Naive B cell (primary cell): ENCODE measurements at regions not wholly inside any gene's neighbourhood (a gene's known extent, or its start where the extent isn't known, plus 50 kb on each side); places are given as distances from the start of the nearest gene placed in this dataset.
A peak's percentile ranks its signal among the peaks of the same experiment; 100 is the strongest.
"Not testable (repeated sequence)": the region's sequence is repeated elsewhere in the genome, so short reads cannot be mapped to it uniquely, and the experiment has no call there.

Experiments used
- ATAC-seq, 2 donors: fragments of 150-1000 bp; cut with Tn5 transposase; 2 replicates each; pipeline ENCODE4 v1.10.0; 2021; ENCODE audit warnings: low read depth in 2 of 2, mild to moderate bottlenecking in 2 of 2, moderate library complexity in 2 of 2
- DNase-seq: peaks from one replicate; pipeline ENCODE4 v3.0.0; 2022
- H3K27ac Mint-ChIP-seq, 6 donors: one replicate each; pipeline ENCODE4 v1.8.0; 2020 to 2022; ENCODE audit warnings: mild to moderate bottlenecking in 6 of 6, mixed read lengths in 6 of 6, moderate library complexity in 5 of 6, inconsistent platforms in 2 of 6
- H3K27me3 Mint-ChIP-seq, 3 donors: one replicate each; pipeline ENCODE4 v1.8.0; 2021 to 2022; ENCODE audit warnings: mixed read lengths in 3 of 3, mild to moderate bottlenecking in 1 of 3
- H3K36me3 Mint-ChIP-seq, 2 donors: one replicate each; pipeline ENCODE4 v1.8.0; 2020 to 2022; ENCODE audit warnings: mixed read lengths in 2 of 2, inconsistent platforms in 1 of 2, mild to moderate bottlenecking in 1 of 2
- H3K4me1 Mint-ChIP-seq, 3 donors: one replicate each; pipeline ENCODE4 v1.8.0; 2020 to 2022; ENCODE audit warnings: mixed read lengths in 3 of 3, inconsistent platforms in 1 of 3, mild to moderate bottlenecking in 1 of 3, moderate library complexity in 1 of 3
- H3K4me3 Mint-ChIP-seq, 8 donors: one replicate each; pipeline ENCODE4 v1.8.0; 2020 to 2022; ENCODE audit warnings: mild to moderate bottlenecking in 8 of 8, mixed read lengths in 8 of 8, moderate library complexity in 8 of 8, inconsistent platforms in 2 of 8
- H3K9me3 Mint-ChIP-seq, 7 donors: one replicate each; pipeline ENCODE4 v1.8.0; 2020 to 2022; ENCODE audit warnings: mixed read lengths in 7 of 7, mild to moderate bottlenecking in 5 of 7, inconsistent platforms in 2 of 7, moderate library complexity in 1 of 7

- not testable (repeated sequence) for H3K36me3 Mint-ChIP-seq
Observed at GRCh38 chr18:14393563-14394103, 149.8 kb downstream of the POTEC start.

GRCh38 chr18:14392604-14393003 is 150.8 kb downstream of the POTEC start:
- not testable (repeated sequence) for H3K4me3 Mint-ChIP-seq, DNase-seq, H3K9me3 Mint-ChIP-seq, ATAC-seq, H3K4me1 Mint-ChIP-seq, H3K36me3 Mint-ChIP-seq, H3K27ac Mint-ChIP-seq
- peaks cover 0 to 15% (median 0%) of the 10 kb centered on the region in 3 donors for H3K27me3 Mint-ChIP-seq

More at GRCh38 chr18:14393563-14394103, 149.8 kb downstream of the POTEC start:
- H3K4me1 Mint-ChIP-seq, H3K9me3 Mint-ChIP-seq, H3K27ac Mint-ChIP-seq, DNase-seq, H3K4me3 Mint-ChIP-seq, ATAC-seq: not testable (repeated sequence)
- H3K27me3 Mint-ChIP-seq = peaks cover 0 to 21% (median under 1%) of the 10 kb centered on the region in 3 donors

GRCh38 chr18:14384961-14385360 is 158.4 kb downstream of the POTEC start:
- H3K4me3 Mint-ChIP-seq, H3K9me3 Mint-ChIP-seq, H3K36me3 Mint-ChIP-seq, DNase-seq, H3K4me1 Mint-ChIP-seq, H3K27ac Mint-ChIP-seq, ATAC-seq, H3K27me3 Mint-ChIP-seq: not testable (repeated sequence)

DNA sequence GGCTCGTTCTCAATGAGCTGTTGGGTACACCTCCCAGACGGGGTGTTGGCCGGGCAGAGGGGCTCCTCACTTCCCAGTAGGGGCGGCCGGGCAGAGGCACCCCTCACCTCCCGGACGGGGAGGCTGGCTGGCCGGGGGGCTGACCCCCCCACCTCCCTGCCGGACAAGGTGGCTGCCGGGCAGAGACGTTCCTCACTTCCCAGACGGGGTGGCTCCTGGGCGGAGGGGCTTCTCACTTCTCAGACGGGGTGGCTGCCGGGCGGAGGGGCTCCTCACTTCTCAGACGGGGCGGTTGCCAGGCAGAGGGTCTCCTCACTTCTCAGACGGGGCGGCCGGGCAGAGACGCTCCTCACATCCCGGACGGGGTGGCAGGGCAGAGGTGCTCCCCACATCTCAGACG is 160.7 kb downstream of the POTEC start:
- H3K36me3 Mint-ChIP-seq, H3K9me3 Mint-ChIP-seq, H3K4me3 Mint-ChIP-seq, DNase-seq, H3K4me1 Mint-ChIP-seq, ATAC-seq, H3K27me3 Mint-ChIP-seq, H3K27ac Mint-ChIP-seq: not testable (repeated sequence)

DNA sequence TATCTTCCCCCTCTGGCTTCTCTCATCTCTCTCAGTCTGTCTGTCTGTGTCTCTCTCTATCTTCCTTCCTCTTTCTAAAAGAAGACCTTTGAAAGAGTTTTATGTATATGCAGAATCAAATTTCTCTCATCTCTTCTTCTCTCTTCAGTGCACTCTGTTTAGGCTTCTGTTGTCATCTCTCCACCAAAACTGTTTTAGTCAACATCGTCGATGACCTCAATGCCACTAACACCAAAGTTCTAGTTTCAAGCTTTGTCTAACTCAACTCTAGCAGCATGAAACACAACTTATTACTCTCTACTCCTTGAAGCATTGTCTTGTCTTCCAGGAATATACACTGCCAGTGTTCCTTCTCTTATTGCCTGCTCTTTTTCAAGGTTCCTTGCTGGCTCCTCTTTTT is 163.9 kb downstream of the POTEC start:
- DNase-seq, H3K27ac Mint-ChIP-seq, ATAC-seq, H3K27me3 Mint-ChIP-seq, H3K36me3 Mint-ChIP-seq, H3K4me1 Mint-ChIP-seq, H3K4me3 Mint-ChIP-seq, H3K9me3 Mint-ChIP-seq: not testable (repeated sequence)

DNA sequence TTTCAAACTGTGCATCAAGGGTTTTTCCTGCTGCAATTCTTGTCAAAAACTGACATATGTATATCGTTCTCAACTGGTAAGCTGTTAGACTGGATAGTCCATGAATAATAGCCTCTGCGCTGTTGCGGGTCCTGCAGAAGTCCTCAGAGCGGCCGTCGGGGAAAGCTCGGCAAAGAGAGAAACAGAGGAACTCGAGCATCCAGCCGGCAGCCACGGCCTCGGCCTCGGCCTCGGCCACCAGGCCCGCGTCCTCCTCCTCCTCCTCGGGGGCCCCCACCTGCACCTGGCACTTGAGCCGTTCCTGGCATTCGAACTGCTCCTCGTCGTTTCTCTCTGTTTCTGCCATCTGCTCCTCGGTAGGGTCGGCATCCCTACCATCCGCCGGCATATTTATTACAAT is 165.0 kb downstream of the POTEC start:
- not testable (repeated sequence) for H3K27ac Mint-ChIP-seq, ATAC-seq, H3K4me1 Mint-ChIP-seq, DNase-seq, H3K36me3 Mint-ChIP-seq, H3K4me3 Mint-ChIP-seq, H3K9me3 Mint-ChIP-seq, H3K27me3 Mint-ChIP-seq

DNA sequence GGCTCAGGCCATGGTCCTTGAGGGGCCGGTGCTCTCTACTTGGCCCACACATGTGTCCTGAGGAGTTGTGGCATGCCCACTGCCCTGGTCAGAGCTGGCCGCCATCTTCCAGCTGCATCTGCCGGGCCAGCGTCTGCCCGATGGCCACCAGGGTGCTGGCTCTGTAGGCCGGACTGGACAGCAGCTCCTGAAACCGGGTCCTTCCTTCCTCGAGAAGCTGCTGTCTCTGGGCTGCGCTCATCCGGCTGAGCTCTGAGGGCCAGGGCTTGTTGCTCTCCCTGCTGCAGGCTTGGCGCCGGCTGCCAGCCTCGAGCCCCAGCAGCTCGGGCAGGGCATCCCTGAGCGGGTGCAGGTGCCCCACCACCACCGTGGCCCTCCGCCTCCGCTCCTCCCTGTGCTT is 182.1 kb downstream of the POTEC start:
- DNase-seq, H3K27me3 Mint-ChIP-seq, ATAC-seq, H3K9me3 Mint-ChIP-seq, H3K27ac Mint-ChIP-seq, H3K4me1 Mint-ChIP-seq, H3K36me3 Mint-ChIP-seq, H3K4me3 Mint-ChIP-seq: not testable (repeated sequence)

DNA sequence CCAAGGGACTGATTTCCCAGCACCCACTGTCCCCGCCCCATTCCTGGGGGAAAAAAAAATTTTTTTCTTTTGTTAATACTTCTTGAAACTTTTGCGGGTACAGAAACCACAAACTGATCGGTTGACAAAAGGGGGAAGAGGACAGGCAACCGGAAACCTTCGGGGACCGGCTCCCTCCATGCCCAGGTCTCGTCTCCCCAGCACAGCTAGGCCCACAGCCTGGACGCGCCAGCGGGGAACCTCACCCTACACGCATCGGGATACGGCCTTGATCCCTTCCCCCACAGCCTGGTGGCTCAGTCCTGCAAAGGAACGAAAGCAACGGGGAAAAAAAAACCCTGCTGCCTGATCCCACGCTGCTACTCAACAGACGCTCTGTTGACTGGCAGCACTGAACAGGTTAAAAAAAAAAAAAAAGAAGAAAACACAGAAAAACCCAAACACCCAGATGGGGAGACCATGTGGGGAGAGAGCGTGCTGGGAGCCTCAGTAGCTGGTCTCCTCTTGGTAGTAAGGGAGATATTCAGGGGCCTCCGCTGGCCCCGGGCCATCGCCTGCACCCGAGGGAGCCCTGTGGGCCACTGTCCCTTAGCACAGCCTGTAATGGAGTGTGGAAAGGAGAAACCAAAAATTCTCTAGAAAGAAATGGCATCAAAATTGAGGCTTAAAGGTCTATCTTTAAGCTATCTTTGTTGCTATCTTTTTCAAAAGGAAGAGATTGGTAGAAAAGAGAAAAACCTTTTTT is 185.7 kb downstream of the POTEC start:
- H3K9me3 Mint-ChIP-seq, DNase-seq, ATAC-seq, H3K4me1 Mint-ChIP-seq, H3K4me3 Mint-ChIP-seq, H3K27ac Mint-ChIP-seq, H3K36me3 Mint-ChIP-seq: not testable (repeated sequence)
- H3K27me3 Mint-ChIP-seq = peaks cover 5 to 11% (median 8%) of the 10 kb centered on the region in 3 donors

GRCh38 chr18:14342170-14342569 is 201.2 kb downstream of the POTEC start:
- peak overlapping the region in 1 of 6 donors; percentile 18 for H3K27ac Mint-ChIP-seq
- H3K4me1 Mint-ChIP-seq, H3K4me3 Mint-ChIP-seq, H3K36me3 Mint-ChIP-seq, ATAC-seq, H3K9me3 Mint-ChIP-seq, DNase-seq, H3K27me3 Mint-ChIP-seq: not testable (repeated sequence)

DNA sequence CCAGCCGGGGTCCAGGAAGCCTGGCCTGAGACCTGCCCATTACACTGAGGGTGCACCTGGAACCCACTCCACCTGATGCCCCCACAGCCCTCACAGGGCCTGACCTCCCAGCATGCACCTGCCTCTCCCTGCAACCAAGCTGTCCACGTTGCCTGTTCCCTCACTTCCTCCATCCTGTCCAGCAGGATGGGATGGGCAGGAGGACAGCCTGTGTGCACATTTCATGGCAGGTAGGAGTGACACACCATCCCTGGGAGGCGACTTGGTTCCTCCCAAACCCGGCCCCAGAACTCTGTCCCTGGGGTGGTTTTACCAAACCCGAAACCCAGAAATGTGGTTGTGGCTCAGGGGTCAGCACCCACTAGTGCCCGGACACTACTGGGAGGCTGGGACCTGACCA is 203.8 kb upstream of the ZNF519 start:
- not testable (repeated sequence) for DNase-seq, H3K27me3 Mint-ChIP-seq, H3K4me1 Mint-ChIP-seq, H3K27ac Mint-ChIP-seq, H3K4me3 Mint-ChIP-seq, H3K9me3 Mint-ChIP-seq, H3K36me3 Mint-ChIP-seq, ATAC-seq

DNA sequence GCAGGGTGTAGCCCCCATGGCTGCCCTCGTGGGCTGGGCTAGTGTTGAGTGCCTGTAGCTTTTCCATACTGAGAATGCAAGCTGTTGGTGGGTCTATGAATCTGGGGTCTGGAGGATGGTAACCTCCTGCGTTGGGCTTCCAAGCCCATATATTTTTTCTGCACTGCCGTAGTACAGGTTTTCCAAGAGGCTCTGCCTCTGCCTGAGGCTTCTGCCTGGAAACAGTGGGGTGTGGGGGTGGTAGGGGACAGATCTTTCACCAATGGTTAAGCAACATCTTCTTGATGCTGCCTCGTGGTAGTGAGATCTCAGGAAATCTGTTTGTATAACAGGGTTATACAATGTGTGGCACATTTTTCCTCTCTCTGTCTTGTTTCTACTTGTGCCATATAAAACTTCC is 189.0 kb upstream of the ZNF519 start:
- peaks cover 4 to 10% (median 6%) of the 10 kb centered on the region in 3 donors for H3K27me3 Mint-ChIP-seq
- H3K36me3 Mint-ChIP-seq, H3K27ac Mint-ChIP-seq, DNase-seq, H3K9me3 Mint-ChIP-seq, ATAC-seq, H3K4me3 Mint-ChIP-seq, H3K4me1 Mint-ChIP-seq: not testable (repeated sequence)

DNA sequence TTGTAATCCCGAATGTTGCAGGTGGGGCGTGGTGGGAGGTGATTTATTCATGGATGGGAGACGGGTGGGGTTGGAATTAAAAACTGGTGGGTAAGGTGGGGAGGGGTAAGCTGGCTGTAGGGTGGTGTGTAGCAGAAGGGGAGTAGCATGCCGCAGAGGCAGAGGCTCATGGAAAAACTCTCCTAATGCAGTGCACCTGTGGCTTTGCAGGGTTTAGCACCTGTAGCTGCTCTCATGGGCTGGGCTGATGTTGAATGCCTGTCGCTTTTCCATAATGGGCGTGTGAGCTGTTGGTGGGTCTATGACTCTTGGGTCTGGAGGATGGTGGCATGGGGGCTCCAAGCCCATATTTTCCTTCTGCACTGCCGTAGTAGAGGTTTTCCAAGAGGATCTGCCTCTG is 169.0 kb upstream of the ZNF519 start:
- H3K27ac Mint-ChIP-seq, H3K4me3 Mint-ChIP-seq, H3K4me1 Mint-ChIP-seq, H3K27me3 Mint-ChIP-seq, H3K36me3 Mint-ChIP-seq, ATAC-seq, H3K9me3 Mint-ChIP-seq, DNase-seq: not testable (repeated sequence)

GRCh38 chr18:14295081-14295480 is 162.8 kb upstream of the ZNF519 start:
- ATAC-seq, H3K27me3 Mint-ChIP-seq, H3K9me3 Mint-ChIP-seq, H3K27ac Mint-ChIP-seq, H3K4me1 Mint-ChIP-seq, H3K36me3 Mint-ChIP-seq, H3K4me3 Mint-ChIP-seq, DNase-seq: not testable (repeated sequence)

DNA sequence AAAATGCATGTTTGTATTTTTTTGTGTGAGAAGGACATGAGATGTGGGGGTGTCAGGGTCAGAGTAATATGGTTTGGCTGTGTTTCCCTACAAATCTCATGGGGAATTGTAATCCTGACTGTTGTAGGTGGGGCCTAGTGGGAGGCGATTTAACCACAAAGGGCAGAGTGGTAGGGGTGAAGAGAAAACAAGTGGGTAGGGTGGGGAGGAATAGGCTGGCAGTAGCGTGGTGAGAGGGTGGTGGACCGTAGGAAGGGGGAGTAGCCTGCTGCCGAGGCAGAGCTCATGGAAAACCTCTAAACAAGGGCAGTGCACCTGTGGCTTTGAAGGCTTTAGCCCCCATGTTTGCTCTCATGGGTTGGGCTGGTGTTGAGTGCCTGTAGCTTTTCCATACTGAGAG is 152.8 kb upstream of the ZNF519 start:
- peaks cover 0 to 3% (median 0%) of the 10 kb centered on the region in 3 donors for H3K4me1 Mint-ChIP-seq
- no peaks in the 10 kb centered on the region for H3K27me3 Mint-ChIP-seq
- H3K4me3 Mint-ChIP-seq = no peak overlapping the region
- DNase-seq = no peak
- no peak overlapping the region for H3K27ac Mint-ChIP-seq
- no peak for ATAC-seq
- H3K9me3 Mint-ChIP-seq = peaks cover 0 to 3% (median 0%) of the 10 kb centered on the region in 7 donors
- H3K36me3 Mint-ChIP-seq = no peaks in the 10 kb centered on the region
